ENCODE measurements at regions not wholly inside any gene's neighbourhood (a gene's known extent, or its start where the extent isn't known, plus 50 kb on each side); places are given as distances from the start of the nearest gene placed in this dataset.
A peak's percentile ranks its signal among the peaks of the same experiment; 100 is the strongest.

DNA sequence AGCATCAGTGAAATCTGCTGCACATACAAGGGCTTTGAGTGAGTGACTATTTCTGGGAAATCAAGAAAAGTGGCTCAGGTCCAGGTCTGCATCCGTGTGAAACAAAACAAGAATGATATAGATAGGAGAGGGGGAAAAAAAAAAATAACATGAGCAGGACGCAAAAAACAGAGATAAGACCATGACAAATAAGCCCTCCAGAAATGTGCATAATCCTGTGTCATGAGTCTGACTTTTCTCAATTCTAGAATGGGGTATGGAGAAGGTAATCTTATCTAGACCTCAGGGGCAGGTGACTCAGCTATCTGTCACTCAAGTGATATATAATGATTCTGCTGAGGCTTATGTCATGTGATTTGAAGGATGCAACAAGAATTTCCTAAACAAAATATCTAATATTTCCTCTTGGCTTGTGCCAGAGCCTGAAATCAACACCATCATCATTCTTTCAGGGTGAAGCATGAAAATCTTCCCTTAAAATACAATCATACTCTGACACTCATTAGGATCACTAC is 250.0 kb downstream of the PHLDA1 start:
- peak overlapping the region; percentile 24 for H3K4me2 ChIP-seq (ENCODE audit: insufficient read depth, low read length)

DNA sequence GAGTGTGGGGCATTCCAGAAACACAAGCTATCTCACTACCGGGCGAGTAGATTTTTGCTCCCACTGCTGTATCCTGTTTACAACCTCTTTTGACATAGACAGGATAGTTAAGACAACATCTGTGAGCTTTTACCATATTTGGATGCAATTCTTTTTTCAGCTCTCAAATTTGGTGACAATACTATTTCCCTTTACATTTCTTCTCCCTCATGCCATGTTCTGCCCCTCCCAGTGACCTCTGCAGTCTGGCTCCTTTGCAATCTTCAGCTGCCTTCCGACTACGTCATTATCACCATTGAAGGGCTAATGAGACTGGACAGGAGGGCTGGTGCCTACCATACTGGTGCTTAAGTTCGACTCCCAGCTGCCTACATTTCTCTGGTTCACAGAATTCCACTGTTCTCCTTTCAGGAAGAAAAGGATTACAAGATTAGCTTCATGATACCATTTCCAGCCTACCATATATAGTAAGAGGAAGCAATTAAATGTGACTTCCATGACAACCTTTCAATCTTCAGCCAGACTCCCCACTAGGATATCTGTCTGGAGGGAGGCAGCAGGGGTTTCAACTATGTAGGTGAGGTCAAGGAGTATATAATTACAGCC is 251.6 kb downstream of the PHLDA1 start:
- peaks cover 33% of the 10 kb centered on the region for H3K4me1 ChIP-seq (ENCODE audit: insufficient read depth, low read length)
- H3K9me3 ChIP-seq (ENCODE audit: low read depth, low read length): no peaks in the 10 kb centered on the region
- H2AFZ ChIP-seq (ENCODE audit: low read length): no peak overlapping the region
- no peak overlapping the region for H3K4me3 ChIP-seq (ENCODE audit: insufficient read depth, low read length)
- TF ChIP-seq, protein P1, sequence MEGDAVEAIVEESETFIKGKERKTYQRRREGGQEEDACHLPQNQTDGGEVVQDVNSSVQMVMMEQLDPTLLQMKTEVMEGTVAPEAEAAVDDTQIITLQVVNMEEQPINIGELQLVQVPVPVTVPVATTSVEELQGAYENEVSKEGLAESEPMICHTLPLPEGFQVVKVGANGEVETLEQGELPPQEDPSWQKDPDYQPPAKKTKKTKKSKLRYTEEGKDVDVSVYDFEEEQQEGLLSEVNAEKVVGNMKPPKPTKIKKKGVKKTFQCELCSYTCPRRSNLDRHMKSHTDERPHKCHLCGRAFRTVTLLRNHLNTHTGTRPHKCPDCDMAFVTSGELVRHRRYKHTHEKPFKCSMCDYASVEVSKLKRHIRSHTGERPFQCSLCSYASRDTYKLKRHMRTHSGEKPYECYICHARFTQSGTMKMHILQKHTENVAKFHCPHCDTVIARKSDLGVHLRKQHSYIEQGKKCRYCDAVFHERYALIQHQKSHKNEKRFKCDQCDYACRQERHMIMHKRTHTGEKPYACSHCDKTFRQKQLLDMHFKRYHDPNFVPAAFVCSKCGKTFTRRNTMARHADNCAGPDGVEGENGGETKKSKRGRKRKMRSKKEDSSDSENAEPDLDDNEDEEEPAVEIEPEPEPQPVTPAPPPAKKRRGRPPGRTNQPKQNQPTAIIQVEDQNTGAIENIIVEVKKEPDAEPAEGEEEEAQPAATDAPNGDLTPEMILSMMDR (IDR thresholded peaks at IDR 0.05; ENCODE audit: extremely low read depth, low read depth, low read length): no peak
- no peaks in the 10 kb centered on the region for H3K27me3 ChIP-seq (ENCODE audit: insufficient read depth, low read length)
- no peak overlapping the region for H3K27ac ChIP-seq (ENCODE audit: low read depth, low read length)
- H4K20me1 ChIP-seq (ENCODE audit: insufficient read depth, low read length): no peaks in the 10 kb centered on the region
- DNase-seq (ENCODE audit: insufficient read length, low spot score, missing footprints): no peak
- H3K79me2 ChIP-seq (ENCODE audit: insufficient read depth, low read length): no peaks in the 10 kb centered on the region
- no peak overlapping the region for H3K4me2 ChIP-seq (ENCODE audit: insufficient read depth, low read length)
- no peaks in the 10 kb centered on the region for H3K36me3 ChIP-seq (ENCODE audit: insufficient read depth, low read length)

More for the DNA sequence above, 250.0 kb downstream of the PHLDA1 start:
- H3K27ac ChIP-seq (ENCODE audit: low read depth, low read length): peak overlapping the region; percentile 66
- H4K20me1 ChIP-seq (ENCODE audit: insufficient read depth, low read length): no peaks in the 10 kb centered on the region
- DNase-seq (ENCODE audit: insufficient read length, low spot score, missing footprints): peak; percentile 52
- peaks cover 33% of the 10 kb centered on the region for H3K4me1 ChIP-seq (ENCODE audit: insufficient read depth, low read length)
- H3K79me2 ChIP-seq (ENCODE audit: insufficient read depth, low read length): no peaks in the 10 kb centered on the region
- no peak overlapping the region for H2AFZ ChIP-seq (ENCODE audit: low read length)
- no peak overlapping the region for H3K4me3 ChIP-seq (ENCODE audit: insufficient read depth, low read length)
- H3K36me3 ChIP-seq (ENCODE audit: insufficient read depth, low read length): no peaks in the 10 kb centered on the region
- TF ChIP-seq, protein P1 (IDR thresholded peaks at IDR 0.05; ENCODE audit: extremely low read depth, low read depth, low read length): no peak
- H3K9me3 ChIP-seq (ENCODE audit: low read depth, low read length): no peaks in the 10 kb centered on the region
- H3K27me3 ChIP-seq (ENCODE audit: insufficient read depth, low read length): no peaks in the 10 kb centered on the region

DNA sequence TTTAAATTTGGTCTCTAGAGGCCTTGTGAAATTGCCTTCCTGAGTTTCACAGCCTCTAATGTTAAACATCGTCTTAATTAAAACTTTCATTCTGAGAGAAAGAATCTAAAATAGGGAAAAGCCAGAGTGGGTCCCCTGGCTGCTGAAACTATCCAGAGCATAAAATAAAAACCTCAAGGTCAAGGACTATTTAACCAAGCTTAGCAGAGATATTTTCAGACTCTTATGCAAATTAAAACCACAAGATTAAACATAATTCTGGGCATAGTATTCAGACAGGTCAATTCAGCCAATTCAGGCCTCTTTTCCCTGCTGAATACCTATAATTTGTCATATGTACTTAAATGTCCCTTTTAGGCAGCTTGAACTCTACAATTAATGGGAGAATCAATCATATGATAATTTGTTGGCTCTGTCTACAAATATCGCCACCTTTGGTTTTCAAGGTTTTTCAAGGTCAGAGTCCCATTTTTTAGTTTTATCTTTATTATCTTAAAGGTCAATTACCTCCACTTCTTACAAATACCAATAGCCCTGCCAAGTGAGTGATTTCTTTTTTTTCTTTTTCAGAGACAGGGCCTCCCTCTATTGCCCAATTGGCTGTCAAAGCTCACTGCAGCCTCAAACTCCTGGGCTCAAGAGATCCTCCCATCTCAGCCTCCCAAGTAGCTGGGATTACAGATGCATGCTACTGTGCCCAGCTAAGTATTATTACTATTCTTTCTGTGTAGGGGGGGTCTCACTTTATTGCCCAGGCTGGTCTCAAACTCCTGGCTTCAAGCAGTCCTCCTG is 257.1 kb downstream of the PHLDA1 start:
- no peak overlapping the region for H3K4me3 ChIP-seq (ENCODE audit: insufficient read depth, low read length)
- H3K27me3 ChIP-seq (ENCODE audit: insufficient read depth, low read length): no peaks in the 10 kb centered on the region
- no peaks in the 10 kb centered on the region for H3K36me3 ChIP-seq (ENCODE audit: insufficient read depth, low read length)
- no peak overlapping the region for H2AFZ ChIP-seq (ENCODE audit: low read length)
- no peaks in the 10 kb centered on the region for H4K20me1 ChIP-seq (ENCODE audit: insufficient read depth, low read length)
- no peak overlapping the region for H3K27ac ChIP-seq (ENCODE audit: low read depth, low read length)
- H3K4me2 ChIP-seq (ENCODE audit: insufficient read depth, low read length): no peak overlapping the region
- H3K4me1 ChIP-seq (ENCODE audit: insufficient read depth, low read length): no peaks in the 10 kb centered on the region
- TF ChIP-seq, protein P1 (IDR thresholded peaks at IDR 0.05; ENCODE audit: extremely low read depth, low read depth, low read length): no peak
- no peaks in the 10 kb centered on the region for H3K9me3 ChIP-seq (ENCODE audit: low read depth, low read length)
- DNase-seq (ENCODE audit: insufficient read length, low spot score, missing footprints): no peak
- no peaks in the 10 kb centered on the region for H3K79me2 ChIP-seq (ENCODE audit: insufficient read depth, low read length)

DNA sequence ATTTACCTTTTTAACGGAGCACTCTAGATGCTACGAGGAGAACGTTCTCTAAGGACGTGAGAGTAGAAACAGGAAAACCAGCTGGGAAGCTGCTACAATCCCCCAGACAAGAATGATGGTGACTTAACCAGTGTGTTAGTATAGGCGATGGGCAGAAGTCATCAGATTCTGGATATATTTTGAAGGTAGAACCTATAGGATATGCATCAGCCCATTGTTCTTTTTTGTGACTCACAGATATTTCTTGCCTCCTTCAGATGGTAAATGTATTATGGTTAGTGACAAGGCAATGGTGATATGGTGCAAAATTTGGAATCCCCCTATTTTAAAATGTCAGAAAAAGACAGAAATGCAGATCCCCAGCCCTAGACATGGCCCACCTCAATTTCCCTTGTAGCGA is 258.2 kb downstream of the PHLDA1 start:
- Histone ChIP-seq H3K9me3 (ENCODE audit: low read depth, low read length) (no peaks in the 10 kb centered on the region), H3K4me3 (ENCODE audit: insufficient read depth, low read length) (no peak overlapping the region), H3K27ac (ENCODE audit: low read depth, low read length) (no peak overlapping the region), H3K27me3 (ENCODE audit: insufficient read depth, low read length) (no peaks in the 10 kb centered on the region), H3K36me3 (ENCODE audit: insufficient read depth, low read length) (no peaks in the 10 kb centered on the region), H2AFZ (ENCODE audit: low read length) (no peak overlapping the region), H3K79me2 (ENCODE audit: insufficient read depth, low read length) (no peaks in the 10 kb centered on the region), H3K4me1 (ENCODE audit: insufficient read depth, low read length) (no peaks in the 10 kb centered on the region), H3K4me2 (ENCODE audit: insufficient read depth, low read length) (no peak overlapping the region), H4K20me1 (ENCODE audit: insufficient read depth, low read length) (no peaks in the 10 kb centered on the region)
- TF ChIP-seq, protein P1 (IDR thresholded peaks at IDR 0.05; ENCODE audit: extremely low read depth, low read depth, low read length): no peak
- DNase-seq (ENCODE audit: insufficient read length, low spot score, missing footprints): no peak
